Stimulated activated CD4-positive, alpha-beta T cell treated with anti-CD3 and anti-CD28 coated beads, Interleukin-1b, Interleukin-23, amount 100 ng/mL, for 4 hours (primary cell): ENCODE measurements at regions not wholly inside any gene's neighbourhood (a gene's known extent, or its start where the extent isn't known, plus 50 kb on each side); places are given as distances from the start of the nearest gene placed in this dataset.

ENCODE experiments used
- DNase-seq, 2 donors: peaks; one replicate each; pipeline ENCODE4 v3.0.0-alpha.2; 2020; ENCODE audit warnings: low read depth in 2 of 2

DNA sequence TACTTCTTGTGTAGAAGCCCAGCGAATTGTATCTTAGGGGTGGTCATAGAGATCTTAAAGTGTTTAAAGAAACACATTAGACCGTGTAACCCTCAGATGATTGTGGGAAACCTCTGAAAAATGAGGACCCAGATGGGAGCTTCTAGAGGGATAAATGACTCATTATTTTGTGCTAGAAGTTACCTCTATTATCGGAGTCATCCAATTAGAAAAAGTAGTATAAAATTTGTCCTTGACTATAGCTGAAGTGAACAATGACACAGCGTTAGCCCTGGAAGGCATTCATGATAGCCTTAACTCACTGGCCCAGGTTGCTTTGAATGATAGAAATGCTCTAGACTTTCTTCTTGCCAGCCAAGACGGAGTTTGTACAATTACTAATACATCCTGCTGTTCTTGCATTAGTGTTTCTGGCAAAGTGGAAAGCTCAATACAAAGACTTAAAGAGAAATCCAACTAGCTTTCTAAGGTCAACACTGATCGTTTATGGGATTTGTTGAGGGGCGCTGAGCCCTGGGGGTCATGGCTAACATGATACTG is 178.9 kb upstream of the VEGFC start:
- no peak for DNase-seq

GRCh38 chr4:176979416-176979815 is 186.7 kb upstream of the VEGFC start:
- no peak for DNase-seq

DNA sequence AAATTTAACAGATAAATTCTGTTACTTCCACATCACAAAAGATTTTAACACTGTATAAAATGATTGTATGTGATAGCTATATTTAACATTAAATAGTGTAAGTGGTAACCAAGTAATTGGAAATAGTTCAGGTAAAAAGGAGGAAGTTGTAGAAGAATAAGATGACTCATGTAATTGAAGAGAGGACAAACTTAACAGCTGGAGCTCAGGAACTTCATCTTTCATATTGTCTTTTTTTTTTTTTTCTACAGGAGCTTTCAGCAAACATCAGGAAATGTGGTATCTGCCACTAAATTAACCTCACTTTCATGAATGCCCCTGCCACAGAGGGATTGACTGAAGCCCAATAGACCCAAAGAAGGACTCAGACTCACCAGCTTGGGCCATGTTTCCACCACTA is 188.4 kb upstream of the VEGFC start:
- DNase-seq, result no peak

DNA sequence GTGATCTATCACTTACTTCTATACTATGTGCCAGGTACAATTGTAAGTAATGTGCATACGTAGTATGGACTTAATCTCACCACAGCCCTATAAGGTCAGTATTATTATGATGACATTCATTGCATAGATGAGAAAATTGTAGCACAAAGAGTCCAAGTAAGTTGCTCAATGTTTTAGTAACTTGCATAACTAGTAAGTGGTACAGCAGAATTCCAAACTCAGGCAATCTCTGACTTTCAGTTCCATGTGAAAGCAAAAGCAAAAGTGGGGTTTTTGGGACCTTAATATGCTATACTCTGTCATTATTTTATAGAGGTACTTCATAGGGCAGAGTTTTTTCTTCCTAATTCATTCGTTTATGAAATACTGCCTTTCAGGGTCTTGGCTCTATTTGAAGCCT is 188.8 kb upstream of the VEGFC start:
- DNase-seq, result no peak

GRCh38 chr4:176988226-176988625 is 195.5 kb upstream of the VEGFC start:
- DNase-seq, result no peak

- DNase-seq, result no peak
Measured at GRCh38 chr4:176989186-176989585, 196.5 kb upstream of the VEGFC start.

- no peak for DNase-seq
Measured at GRCh38 chr4:176999935-177000543, 207.3 kb upstream of the VEGFC start.

GRCh38 chr4:177001271-177002175 is 208.8 kb upstream of the VEGFC start:
- DNase-seq, result no peak

- DNase-seq, result no peak
Measured at GRCh38 chr4:177005674-177006230, 213.0 kb upstream of the VEGFC start.

DNA sequence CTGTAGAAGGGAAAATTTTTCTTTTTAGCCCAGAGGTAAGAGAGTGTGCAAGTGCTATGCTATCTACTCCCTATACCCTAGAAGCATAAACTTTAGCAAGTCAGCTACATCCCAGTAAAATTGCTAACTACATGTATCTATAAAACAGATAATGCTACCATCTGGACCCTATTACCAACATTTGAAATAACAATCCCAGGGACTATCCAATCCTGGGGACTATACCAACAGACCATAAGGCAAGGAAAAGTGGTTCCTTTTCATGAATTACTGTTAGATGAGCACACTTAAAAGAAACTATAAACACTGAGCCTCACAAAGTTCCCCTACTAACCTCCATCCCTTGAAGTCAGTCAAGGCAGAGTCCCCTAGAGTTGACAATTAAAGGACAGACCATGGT is 213.6 kb upstream of the VEGFC start:
- no peak for DNase-seq

GRCh38 chr4:177008071-177008835 is 215.5 kb upstream of the VEGFC start:
- no peak for DNase-seq

- DNase-seq, result no peak
Measured at GRCh38 chr4:177008836-177009501, 216.2 kb upstream of the VEGFC start.

DNA sequence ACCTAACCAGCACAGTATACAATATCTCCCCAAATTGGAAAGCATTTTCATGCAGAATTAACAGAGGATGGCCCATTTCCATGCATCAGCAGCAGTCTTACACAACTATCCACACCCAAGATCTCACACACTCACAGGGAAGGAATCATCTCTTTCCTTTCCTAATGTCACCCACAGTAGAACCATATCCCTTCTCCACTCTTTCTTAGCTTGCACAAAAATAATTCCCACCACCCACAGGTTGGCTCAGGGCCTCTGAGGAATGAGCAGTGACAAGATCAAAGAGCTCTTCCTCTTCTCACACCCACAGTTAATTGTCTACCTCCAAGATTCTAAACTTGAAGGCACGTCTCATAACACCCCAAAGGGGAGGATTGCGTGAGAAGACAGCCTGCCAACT is 217.7 kb upstream of the VEGFC start:
- no peak for DNase-seq

- DNase-seq, result no peak
Measured at GRCh38 chr4:177012918-177013545, 220.3 kb upstream of the VEGFC start.

DNA sequence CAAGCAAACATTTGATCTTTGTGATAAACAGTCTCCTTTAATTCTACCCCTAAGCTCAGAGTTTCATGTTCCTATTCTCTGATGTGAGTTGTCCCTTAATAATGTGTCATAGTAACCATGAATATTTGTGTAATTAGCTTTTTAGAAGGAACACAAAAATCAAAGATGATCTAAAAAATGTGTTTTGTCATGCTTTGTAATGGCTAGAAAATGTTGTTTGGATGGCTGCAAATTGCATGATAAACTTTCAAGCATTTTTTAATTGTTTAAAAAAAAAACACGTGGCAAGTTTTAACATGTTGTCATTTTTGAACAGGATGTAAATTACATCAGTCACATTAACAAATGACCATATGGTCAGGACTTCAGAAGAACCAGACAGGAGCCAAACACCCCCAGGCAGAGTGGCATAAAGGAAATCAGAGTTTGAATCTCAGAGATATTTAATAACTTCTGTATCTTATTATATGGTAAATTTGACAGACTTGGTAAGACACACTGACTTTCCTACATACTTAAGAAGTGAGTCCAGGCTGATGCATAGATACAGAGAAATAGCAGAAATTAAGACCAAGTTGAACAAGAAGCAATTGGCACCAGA is 223.9 kb upstream of the VEGFC start:
- DNase-seq, result no peak

GRCh38 chr4:177023951-177024350 is 231.2 kb upstream of the VEGFC start:
- DNase-seq, result no peak

DNA sequence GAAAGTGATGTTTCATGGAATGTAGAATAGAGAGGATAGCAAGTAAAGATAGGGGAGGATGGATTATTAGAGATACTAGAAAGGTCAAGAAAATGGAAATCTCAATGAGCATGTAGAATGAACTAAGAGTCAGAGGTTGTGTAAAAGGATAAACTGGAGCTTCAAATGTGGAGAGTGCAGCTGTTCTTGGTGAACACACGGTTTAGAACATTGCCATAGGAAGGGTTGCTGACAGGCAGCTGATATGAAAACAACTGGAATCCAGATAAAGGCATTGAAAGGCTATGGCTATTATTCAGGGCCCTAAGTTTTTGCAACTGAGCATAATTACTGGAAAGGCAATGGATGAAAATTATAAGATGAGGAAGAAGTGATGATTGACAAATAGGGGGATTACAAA is 239.6 kb upstream of the VEGFC start:
- DNase-seq, result no peak

GRCh38 chr4:177033135-177033534 is 240.4 kb upstream of the VEGFC start:
- no peak for DNase-seq

DNA sequence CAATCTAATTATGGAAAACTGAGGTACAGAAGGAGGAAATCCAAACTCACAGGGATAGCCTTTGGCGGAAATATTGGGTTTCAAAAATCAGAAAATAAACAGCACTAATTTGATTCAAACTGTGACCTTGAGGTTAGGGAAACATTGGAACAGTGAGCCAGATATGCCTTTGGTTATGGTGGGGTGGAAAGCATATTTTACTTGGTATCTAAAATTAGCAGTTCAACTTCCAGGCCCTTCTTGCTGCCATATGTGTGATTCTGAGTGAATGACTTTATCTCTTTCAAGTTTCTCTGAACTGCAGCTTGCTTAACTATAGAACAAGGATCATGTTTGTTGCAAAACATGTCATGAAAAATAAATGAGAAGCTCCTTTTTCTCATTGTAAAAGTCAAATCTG is 240.9 kb upstream of the VEGFC start:
- DNase-seq, result no peak

- DNase-seq, result no peak
Measured at GRCh38 chr4:177041356-177041755, 248.6 kb upstream of the VEGFC start.
